ENCODE measurements at regions not wholly inside any gene's neighbourhood (a gene's known extent, or its start where the extent isn't known, plus 50 kb on each side); places are given as distances from the start of the nearest gene placed in this dataset.

DNA sequence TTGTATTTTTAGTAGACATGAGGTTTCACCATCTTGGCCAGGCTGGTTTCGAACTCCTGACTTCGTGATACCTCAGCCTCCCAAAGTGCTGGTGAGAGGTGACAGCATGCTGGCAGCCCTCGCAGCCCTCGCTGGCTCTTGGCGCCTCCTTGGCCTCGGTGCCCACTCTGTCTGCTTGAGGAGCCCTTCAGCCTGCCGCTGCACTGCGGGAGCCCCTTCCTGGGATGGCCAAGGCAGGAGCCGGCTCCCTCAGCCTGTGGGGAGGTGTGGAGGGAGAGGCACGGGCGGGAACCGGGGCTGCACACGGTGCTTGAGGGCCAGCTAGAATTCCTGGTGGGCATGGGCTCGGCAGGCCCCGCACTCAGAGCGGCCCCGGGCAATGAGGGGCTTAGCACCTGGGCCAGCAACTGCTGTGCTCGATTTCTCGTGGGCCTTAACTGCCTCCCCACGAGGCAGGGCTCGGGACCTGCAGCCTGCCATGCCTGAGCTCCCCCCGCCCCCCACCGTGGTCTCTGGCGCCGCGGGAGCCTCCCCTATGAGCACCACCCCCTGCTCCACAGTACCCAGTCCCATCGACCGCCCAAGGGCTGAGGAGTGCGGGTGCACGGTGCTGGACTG, 96.5 kb upstream of the RHOBTB1 start:
- TF ChIP-seq GABPA (IDR thresholded peaks at IDR 0.05 in 1 of 2, conservative IDR thresholded peaks at IDR 0.05 in 1 of 2) (no peak), TAF1 (conservative IDR thresholded peaks at IDR 0.05) (no peak), RAD21 (IDR thresholded peaks at IDR 0.05) (no peak), EGR1 (IDR thresholded peaks at IDR 0.05; ENCODE audit: low read depth in 2 of 2) (no peak), YY1 (IDR thresholded peaks at IDR 0.05) (no peak), HNF4G (IDR thresholded peaks at IDR 0.05) (no peak), RXRA (IDR thresholded peaks at IDR 0.05) (no peak), FOXA1 (IDR thresholded peaks at IDR 0.05) (no peak), SP1 (IDR thresholded peaks at IDR 0.05) (no peak)
- TF ChIP-seq, protein P1, sequence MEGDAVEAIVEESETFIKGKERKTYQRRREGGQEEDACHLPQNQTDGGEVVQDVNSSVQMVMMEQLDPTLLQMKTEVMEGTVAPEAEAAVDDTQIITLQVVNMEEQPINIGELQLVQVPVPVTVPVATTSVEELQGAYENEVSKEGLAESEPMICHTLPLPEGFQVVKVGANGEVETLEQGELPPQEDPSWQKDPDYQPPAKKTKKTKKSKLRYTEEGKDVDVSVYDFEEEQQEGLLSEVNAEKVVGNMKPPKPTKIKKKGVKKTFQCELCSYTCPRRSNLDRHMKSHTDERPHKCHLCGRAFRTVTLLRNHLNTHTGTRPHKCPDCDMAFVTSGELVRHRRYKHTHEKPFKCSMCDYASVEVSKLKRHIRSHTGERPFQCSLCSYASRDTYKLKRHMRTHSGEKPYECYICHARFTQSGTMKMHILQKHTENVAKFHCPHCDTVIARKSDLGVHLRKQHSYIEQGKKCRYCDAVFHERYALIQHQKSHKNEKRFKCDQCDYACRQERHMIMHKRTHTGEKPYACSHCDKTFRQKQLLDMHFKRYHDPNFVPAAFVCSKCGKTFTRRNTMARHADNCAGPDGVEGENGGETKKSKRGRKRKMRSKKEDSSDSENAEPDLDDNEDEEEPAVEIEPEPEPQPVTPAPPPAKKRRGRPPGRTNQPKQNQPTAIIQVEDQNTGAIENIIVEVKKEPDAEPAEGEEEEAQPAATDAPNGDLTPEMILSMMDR (IDR thresholded peaks at IDR 0.05; ENCODE audit: low read depth, low read length, missing input control), result no peak
- TF ChIP-seq, protein P2, sequence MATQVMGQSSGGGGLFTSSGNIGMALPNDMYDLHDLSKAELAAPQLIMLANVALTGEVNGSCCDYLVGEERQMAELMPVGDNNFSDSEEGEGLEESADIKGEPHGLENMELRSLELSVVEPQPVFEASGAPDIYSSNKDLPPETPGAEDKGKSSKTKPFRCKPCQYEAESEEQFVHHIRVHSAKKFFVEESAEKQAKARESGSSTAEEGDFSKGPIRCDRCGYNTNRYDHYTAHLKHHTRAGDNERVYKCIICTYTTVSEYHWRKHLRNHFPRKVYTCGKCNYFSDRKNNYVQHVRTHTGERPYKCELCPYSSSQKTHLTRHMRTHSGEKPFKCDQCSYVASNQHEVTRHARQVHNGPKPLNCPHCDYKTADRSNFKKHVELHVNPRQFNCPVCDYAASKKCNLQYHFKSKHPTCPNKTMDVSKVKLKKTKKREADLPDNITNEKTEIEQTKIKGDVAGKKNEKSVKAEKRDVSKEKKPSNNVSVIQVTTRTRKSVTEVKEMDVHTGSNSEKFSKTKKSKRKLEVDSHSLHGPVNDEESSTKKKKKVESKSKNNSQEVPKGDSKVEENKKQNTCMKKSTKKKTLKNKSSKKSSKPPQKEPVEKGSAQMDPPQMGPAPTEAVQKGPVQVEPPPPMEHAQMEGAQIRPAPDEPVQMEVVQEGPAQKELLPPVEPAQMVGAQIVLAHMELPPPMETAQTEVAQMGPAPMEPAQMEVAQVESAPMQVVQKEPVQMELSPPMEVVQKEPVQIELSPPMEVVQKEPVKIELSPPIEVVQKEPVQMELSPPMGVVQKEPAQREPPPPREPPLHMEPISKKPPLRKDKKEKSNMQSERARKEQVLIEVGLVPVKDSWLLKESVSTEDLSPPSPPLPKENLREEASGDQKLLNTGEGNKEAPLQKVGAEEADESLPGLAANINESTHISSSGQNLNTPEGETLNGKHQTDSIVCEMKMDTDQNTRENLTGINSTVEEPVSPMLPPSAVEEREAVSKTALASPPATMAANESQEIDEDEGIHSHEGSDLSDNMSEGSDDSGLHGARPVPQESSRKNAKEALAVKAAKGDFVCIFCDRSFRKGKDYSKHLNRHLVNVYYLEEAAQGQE (IDR thresholded peaks at IDR 0.05), result no peak
- TF ChIP-seq, protein P3, sequence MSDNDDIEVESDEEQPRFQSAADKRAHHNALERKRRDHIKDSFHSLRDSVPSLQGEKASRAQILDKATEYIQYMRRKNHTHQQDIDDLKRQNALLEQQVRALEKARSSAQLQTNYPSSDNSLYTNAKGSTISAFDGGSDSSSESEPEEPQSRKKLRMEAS (IDR thresholded peaks at IDR 0.05), result no peak
- TF ChIP-seq, protein P4, sequence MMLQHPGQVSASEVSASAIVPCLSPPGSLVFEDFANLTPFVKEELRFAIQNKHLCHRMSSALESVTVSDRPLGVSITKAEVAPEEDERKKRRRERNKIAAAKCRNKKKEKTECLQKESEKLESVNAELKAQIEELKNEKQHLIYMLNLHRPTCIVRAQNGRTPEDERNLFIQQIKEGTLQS (IDR thresholded peaks at IDR 0.05), result no peak

Data from liver (tissue), 3 donors.